ENCODE measurements at regions not wholly inside any gene's neighbourhood (a gene's known extent, or its start where the extent isn't known, plus 50 kb on each side); places are given as distances from the start of the nearest gene placed in this dataset.
"Not testable (repeated sequence)": the region's sequence is repeated elsewhere in the genome, so short reads cannot be mapped to it uniquely, and the experiment has no call there.

- DNase-seq, result no peak
Measured at GRCh38 chr7:108627476-108628051, 57.9 kb downstream of the DNAJB9 start.

GRCh38 chr7:108628678-108629077 is 59.0 kb downstream of the DNAJB9 start:
- no peak for DNase-seq

GRCh38 chr7:108629651-108630400 is 60.2 kb downstream of the DNAJB9 start:
- DNase-seq, result no peak

GRCh38 chr7:108634036-108634435 is 64.4 kb downstream of the DNAJB9 start:
- DNase-seq, result no peak

- DNase-seq, result no peak
Measured at GRCh38 chr7:108634535-108634934, 64.9 kb downstream of the DNAJB9 start.

- DNase-seq, result no peak
Measured at GRCh38 chr7:108637049-108637621, 67.5 kb downstream of the DNAJB9 start.

- DNase-seq, result no peak
Measured at GRCh38 chr7:108642126-108642525, 72.5 kb downstream of the DNAJB9 start.

- DNase-seq, result no peak
Measured at GRCh38 chr7:108643136-108643535, 73.5 kb downstream of the DNAJB9 start.

- no peak for DNase-seq
Measured at GRCh38 chr7:108648989-108649388, 79.3 kb downstream of the DNAJB9 start.

GRCh38 chr7:108650467-108650866 is 80.8 kb downstream of the DNAJB9 start:
- no peak for DNase-seq

- no peak for DNase-seq
Measured at GRCh38 chr7:108652886-108653285, 83.2 kb downstream of the DNAJB9 start.

- DNase-seq, result no peak
Measured at GRCh38 chr7:108653526-108653925, 83.9 kb downstream of the DNAJB9 start.

GRCh38 chr7:108657140-108657726 is 87.6 kb downstream of the DNAJB9 start:
- not testable (repeated sequence) for DNase-seq

GRCh38 chr7:108659261-108659660 is 89.6 kb downstream of the DNAJB9 start:
- DNase-seq, result no peak

GRCh38 chr7:108659867-108660266 is 90.2 kb downstream of the DNAJB9 start:
- no peak for DNase-seq

- no peak for DNase-seq
Measured at GRCh38 chr7:108660465-108660864, 90.8 kb downstream of the DNAJB9 start.

GRCh38 chr7:108662783-108663362 is 93.2 kb downstream of the DNAJB9 start:
- DNase-seq, result no peak

- no peak for DNase-seq
Measured at GRCh38 chr7:108663701-108664100, 94.0 kb downstream of the DNAJB9 start.

GRCh38 chr7:108667216-108667615 is 97.5 kb downstream of the DNAJB9 start:
- no peak for DNase-seq

GRCh38 chr7:108669958-108670357 is 100.3 kb downstream of the DNAJB9 start:
- no peak for DNase-seq

GRCh38 chr7:108673699-108674098 is 104.0 kb downstream of the DNAJB9 start:
- not testable (repeated sequence) for DNase-seq

GRCh38 chr7:108684629-108685028 is 115.0 kb downstream of the DNAJB9 start:
- DNase-seq, result no peak

- DNase-seq, result no peak
Measured at GRCh38 chr7:108686494-108686893, 116.8 kb downstream of the DNAJB9 start.

GRCh38 chr7:108697254-108697653 is 127.6 kb downstream of the DNAJB9 start:
- DNase-seq, result no peak

Data from activated CD4-positive, alpha-beta T cell treated with anti-CD3 and anti-CD28 coated beads, Interleukin-2, amount 50 U/mL, for 48 hours (primary cell).